ENCODE measurements at regions not wholly inside any gene's neighbourhood (a gene's known extent, or its start where the extent isn't known, plus 50 kb on each side); places are given as distances from the start of the nearest gene placed in this dataset.
"Not testable (repeated sequence)": the region's sequence is repeated elsewhere in the genome, so short reads cannot be mapped to it uniquely, and the experiment has no call there.

DNA sequence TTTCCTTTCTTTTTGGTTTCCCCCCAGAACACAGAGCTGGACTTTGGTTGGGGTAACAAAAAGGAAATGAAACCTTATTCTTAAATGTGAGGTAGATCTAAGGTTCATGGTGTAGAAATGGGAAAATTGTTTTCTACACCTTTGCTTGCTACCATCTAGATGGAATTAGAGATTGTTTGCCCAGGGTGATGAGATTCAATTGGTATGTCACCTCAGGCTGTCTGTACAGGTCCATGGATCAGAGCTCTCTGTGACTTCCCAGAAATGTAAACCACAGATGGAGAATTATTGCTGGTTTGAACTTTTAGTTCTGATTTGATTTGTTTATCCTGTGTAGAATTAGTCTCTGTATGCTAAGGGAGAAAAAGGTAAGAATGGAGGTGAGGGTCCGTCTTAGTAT, 146.7 kb downstream of the PCDH7 start:
- no peak for DNase-seq (ENCODE audit: low spot score)
- intact Hi-C loops (cut with DNase I), result no loop called here

DNA sequence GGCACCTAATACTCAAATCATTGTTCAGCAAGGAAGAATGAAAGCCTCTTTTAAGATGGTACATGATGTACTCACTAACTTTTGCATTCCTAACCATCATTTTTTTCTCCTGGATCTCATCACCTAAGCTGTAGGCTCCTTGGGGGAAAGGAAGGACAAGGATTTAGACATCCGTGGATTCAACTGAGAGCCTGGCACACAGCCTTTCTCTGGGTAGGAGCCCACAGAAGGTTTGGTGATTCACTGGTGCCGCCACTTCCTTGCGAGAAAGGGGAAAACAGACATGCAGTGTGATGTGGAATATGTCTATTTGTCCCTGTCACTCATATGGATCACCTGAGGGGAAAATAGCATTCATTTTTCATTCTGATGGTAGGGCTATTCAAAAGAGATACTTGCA, 147.3 kb downstream of the PCDH7 start:
- DNase-seq (ENCODE audit: low spot score), result no peak
- intact Hi-C loops (cut with DNase I), result no loop called here

DNA sequence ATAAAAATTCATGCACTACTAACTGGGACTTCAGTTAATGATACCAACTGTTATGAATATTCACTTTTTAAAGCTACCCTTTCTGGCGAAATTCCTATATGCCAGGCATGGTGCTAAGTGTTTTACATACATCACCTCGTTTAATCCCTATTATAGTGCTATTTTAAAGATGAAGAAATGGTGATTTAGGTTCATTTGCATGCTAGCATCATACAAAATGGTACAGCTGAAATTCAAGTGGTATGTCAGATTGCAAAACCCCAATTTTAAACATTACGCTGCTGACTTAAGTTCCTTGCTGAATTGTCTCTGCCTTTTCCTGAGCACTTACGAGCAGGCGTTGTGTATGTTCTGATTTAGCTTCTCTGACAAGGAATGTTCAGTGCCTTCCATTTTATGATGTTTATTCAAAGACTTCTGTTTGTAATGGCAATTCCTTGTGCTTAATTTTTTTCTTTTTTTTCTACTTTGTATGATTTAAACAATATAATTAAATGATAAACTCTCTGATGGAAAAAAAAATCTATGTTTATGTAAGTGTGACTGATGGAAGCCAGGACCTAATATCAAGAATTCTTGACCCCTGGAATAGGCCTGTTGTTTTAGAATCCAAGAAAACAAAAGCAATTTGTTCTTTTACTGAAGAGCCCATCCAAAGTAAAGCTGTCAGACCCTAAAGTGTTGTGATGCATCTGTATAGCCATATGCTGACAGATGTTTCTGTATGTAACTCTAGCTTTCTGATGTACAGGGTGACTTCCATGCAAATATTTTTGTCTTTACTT, 148.1 kb downstream of the PCDH7 start:
- no peak for DNase-seq (ENCODE audit: low spot score)
- intact Hi-C loops (cut with DNase I), result no loop called here

DNA sequence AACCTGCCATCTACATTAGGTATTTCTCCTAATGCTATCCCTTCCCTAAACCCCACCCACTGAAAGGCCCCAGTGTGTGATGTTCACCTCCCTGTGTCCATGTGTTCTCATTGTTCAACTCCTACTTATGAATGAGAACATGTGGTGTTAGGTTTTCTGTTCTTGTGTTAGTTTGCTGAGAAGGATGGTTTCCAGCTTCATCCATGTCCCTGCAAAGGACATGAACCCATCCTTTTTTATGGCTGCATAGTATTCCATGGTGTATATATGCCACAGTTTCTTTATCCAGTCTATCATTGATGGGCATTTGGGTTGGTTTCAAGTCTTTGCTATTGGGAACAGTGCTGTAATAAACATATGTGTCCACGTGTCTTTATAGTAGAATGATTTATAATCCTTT, 149.2 kb downstream of the PCDH7 start:
- intact Hi-C loops (cut with DNase I); DNase-seq (ENCODE audit: low spot score): not testable (repeated sequence)

DNA sequence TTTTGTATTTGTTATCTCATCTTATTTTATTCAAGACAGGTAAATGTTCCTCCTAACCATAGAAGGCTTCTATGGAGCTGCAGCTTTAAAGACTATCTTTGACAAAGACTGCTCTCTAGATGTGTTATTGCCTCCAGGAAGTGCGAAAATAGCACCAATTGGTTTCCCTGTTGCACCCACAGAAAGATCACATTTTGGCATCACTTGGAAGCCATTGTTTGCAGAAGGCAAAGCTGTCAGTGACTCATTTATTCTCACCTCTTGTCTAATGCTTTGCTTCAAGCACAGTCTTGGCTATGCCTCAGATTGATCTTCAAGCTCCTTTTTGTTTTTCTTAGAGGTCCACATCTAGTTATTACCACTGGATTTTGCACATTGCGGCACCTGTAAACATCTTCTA, 150.3 kb downstream of the PCDH7 start:
- intact Hi-C loops (cut with DNase I), result no loop called here
- DNase-seq (ENCODE audit: low spot score), result no peak

DNA sequence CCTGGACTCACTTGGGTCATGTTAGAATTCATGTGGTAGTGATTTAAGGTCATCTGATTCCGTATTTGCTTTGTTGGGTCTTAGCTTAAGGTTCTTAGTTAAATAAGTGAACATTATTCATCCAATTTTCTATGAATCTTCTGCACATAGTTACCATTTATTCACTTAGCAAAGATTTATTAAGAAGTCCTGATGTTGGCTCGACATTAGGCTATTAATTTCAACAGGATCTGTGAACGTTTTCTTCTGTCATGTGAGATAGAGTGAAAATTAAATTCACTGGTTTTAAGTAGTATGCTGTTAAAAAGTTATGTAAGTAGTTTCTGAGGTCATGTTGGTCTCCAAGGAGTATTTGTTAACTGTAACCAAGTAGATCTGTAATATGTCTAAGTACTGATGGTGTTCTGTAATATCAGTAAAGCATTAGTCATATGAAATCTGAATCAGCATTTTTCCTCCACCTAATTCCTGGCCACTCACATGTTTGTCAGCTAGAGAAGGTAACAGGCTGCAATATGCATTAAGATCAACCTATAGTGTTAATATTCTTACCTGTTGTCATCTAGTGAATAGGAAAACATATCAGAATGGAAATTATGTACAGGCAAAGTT, 155.6 kb downstream of the PCDH7 start:
- no peak for DNase-seq (ENCODE audit: low spot score)
- intact Hi-C loops (cut with DNase I), result no loop called here

DNA sequence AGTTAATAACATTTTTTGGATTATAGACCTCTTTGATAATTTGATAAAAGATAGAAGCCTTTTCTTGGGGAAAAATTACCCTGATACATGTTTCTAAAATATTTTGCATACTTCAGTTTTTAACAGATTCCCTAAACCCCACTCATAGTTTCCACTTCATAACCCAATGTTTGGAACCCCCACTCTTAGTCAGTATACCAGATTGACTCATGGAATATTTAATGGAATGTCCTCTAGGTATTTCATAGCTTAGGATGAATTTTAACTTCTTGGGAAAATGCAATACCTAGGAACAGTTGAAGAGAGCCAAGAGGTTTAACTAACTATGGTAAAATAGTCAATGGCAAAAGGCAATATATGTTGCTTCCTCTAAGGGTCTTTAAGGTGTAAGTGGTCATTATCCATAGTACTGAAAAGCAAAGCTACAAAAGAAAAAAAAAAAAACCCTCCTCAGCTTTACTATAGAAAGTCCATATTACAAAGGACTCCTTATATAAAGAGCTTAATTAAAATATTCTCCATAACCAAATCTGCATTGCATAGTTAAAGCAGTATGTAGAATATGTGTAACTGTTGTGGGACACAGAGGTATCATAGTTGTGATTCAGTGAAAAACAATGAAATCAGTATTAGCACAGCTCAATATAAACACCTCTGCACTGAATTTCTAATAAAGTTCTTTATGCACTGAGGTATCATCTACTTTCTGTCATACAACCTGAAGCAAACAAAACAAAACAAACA, 159.9 kb downstream of the PCDH7 start:
- intact Hi-C loops (cut with DNase I), result no loop called here
- no peak for DNase-seq (ENCODE audit: low spot score)

DNA sequence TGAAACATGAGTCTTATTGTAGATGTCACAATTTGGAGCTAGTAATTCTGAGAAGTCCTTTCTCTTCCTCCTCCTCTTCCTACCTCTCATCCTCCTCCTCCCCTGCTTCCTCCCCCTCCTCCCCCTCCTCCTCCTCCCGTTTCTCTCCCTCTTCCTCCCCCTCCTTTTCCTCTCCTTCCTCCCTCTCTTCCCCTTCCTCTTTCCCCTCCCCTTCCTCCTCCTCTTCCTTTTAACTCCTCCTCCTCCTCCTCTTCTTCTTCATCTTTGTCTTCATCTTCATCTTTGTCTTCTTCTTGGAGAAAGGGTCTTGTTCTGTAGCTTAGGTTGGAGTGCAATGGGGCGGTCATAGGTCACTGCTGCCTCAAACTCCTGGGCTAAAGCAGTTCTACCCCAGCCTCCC, 161.8 kb downstream of the PCDH7 start:
- intact Hi-C loops (cut with DNase I), result no loop called here
- no peak for DNase-seq (ENCODE audit: low spot score)

DNA sequence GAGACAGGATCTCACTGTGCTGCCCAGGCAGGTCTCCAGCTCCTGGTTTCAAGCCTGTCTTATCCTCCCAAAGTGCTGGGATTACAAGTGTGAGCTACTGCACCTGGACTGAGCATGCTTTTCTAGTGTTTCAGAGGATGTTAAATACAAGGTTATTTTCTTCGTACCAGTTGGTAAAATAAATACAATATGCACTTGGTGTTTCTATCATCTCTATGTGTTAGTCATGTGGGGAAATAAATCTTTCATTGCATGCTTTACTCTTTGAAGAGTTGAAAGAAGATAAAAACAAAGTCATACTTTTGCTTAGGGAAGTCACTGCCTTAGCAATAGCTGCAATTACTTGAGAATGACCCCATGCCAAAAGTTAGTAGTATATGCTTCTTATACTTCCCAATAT, 162.3 kb downstream of the PCDH7 start:
- intact Hi-C loops (cut with DNase I), result no loop called here
- no peak for DNase-seq (ENCODE audit: low spot score)

DNA sequence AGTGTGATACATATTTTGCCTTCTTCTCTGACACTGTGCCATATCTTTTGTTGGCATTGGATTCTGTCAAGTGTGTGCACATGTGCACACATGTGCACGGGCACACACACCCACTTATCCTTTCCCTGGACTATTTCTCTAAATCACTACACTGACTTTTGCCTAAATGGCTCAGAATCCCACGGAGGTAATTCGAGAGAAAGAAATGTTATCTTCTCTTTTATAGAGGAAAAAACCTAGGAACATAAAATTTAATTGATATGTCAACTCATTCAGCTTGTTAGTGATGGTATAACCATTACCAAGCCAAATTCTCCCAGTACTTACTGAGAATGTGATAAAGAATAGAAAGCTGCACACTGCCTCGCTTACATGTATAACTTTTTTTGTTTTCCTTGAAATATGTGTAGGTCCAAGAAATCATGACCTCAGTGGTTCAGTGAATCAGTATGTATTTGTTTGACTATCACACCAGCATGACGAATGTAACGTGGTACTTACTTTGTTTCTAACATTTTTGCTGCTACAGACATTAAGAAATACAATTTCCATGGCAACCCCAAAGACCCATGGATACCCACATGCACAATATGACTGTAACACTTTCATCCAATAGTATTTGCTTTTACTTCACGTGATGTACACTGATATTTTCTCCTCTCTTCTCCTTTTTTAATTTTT, 163.0 kb downstream of the PCDH7 start:
- no peak for DNase-seq (ENCODE audit: low spot score)
- intact Hi-C loops (cut with DNase I), result no loop called here

DNA sequence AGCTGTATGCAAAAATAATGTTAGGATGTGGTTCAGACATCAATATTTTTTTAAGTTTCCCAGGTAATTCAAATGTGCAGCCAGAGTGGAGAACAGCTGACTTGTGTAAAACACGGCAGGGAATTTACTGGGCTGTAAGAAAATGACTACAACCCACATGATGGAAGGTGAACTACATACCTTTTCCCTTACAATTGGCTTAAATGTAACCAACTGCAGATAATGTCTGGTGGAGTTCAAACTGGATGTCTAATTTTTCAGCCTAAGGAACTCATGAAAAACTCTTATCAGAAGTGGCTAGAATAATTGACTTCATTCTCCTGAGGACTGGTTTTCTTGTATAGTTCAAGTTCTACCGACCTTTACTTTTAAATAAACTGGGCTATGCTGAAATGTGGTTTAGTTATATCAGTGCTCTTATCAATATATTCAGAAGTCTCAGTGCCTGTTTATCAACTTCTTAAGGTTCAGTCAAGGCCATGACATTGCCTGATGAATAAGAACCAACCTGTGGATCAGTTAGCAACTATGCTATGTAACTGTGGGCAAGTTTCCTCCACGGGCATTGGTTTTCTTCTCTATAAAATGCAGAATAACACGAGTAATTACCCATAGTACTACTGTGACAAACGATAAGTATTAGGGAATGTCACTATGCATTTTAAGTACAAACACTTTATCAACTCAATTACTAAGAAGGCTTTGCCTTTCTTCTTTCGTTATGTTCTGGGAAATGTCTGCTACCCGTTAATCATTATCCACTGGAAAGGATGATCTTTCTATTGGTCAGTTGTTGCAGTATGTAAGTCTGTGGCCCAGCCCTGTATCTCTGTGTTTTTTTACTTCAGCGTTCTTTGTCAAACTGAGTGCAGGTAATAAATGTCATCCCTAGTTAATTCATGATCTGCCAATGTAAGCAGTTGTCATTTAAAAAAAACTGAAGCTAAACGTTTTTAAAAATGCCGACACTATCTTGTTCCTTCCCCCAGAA, 181.6 kb downstream of the PCDH7 start:
- no peak for DNase-seq (ENCODE audit: low spot score)
- intact Hi-C loops (cut with DNase I), result no loop called here

DNA sequence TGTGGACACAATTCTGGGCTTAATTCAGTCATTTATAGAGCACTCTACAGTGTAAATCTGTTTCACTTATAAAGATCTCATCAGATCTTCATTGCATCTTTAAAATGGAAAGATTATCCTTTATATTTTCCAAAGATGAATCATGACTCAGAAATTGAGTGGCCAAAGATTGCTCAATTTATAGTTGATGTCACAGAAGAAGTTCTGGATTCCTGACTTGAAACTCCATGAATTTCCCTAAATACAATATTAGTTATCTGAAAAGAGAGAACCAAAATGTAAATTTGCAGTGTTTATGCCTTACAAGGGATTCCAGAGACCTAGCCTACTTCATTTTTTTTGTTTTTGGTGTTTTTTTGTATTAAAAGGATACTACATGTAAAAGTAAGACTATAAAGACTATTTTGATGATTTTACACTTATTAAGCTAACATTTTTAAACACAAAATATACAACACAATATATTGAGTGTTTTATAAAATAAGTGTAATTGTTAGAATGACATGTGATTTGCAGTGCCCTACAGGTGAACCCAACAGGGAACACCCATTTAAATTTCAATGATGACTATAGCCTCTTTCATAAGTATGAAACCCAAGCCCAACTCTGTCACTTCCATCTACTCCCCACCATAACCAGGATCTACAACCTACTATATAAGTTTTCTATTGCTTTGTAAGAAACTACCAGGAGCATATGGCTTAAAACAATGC, 183.5 kb downstream of the PCDH7 start:
- no peak for DNase-seq (ENCODE audit: low spot score)
- intact Hi-C loops (cut with DNase I), result no loop called here

DNA sequence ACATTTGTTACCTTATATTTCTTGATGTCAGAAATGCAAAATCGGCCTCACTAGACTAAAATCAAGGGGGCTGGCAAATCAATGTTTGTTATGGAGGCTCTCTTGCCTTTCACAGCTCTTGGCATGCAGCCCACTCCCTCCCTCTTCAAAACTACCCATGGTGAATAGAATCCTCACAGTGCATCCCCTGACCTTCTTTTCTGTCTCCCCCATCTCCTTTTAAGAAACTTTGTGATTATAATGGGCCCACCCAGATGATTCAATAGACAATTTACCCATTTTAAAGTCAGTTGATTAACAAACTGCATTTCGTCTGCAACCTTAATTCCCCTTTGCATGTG, 184.0 kb downstream of the PCDH7 start:
- DNase-seq (ENCODE audit: low spot score), result no peak
- intact Hi-C loops (cut with DNase I), result no loop called here

DNA sequence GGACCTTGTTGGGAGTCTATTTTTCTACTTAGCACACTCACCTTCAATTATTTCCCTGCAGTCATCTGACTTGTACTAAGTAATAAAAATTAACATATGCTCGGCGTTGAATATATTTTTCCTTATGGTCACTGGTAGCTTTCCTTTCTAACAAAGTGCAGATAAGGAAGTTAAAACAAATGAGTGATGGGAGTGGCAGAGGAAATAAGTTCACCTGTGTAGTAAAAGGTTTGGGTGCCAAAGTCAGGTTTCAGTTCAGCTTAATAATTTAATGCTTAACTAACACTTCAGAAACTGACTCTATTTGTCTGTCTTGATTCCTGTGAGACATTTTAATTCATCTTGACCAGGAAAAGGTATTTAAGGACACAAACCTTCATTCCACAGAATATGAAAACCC, 184.4 kb downstream of the PCDH7 start:
- DNase-seq (ENCODE audit: low spot score), result no peak
- intact Hi-C loops (cut with DNase I), result no loop called here

DNA sequence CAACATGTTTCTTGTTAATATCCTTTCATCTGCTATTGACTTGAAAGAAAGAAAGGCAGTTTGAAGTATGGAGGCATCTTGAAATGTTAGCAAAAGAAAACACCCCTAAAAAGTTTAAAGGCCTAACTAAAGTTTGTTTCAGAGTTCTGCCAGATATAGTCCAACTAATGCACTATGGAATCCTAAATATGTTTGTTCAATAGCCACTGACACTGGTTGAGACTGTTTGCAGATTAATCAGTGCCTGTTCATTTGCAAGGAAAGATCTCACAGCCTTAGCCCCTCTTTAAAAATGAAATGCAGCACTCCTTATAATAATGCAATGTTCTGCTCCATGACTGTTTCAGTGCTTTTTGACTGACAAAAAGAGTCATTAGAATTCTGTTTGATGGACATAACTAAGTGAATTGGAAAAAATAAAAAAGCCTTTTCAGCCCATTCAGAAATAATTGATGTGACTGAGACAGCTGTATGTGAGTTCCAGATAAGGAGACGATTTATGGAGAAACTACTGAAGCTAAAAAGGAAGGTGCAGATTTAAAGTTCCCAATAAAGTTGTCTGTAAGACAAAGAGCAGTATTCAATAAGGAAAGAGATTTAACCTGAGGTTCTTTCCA, 192.0 kb downstream of the PCDH7 start:
- intact Hi-C loops (cut with DNase I), result no loop called here
- no peak for DNase-seq (ENCODE audit: low spot score)

DNA sequence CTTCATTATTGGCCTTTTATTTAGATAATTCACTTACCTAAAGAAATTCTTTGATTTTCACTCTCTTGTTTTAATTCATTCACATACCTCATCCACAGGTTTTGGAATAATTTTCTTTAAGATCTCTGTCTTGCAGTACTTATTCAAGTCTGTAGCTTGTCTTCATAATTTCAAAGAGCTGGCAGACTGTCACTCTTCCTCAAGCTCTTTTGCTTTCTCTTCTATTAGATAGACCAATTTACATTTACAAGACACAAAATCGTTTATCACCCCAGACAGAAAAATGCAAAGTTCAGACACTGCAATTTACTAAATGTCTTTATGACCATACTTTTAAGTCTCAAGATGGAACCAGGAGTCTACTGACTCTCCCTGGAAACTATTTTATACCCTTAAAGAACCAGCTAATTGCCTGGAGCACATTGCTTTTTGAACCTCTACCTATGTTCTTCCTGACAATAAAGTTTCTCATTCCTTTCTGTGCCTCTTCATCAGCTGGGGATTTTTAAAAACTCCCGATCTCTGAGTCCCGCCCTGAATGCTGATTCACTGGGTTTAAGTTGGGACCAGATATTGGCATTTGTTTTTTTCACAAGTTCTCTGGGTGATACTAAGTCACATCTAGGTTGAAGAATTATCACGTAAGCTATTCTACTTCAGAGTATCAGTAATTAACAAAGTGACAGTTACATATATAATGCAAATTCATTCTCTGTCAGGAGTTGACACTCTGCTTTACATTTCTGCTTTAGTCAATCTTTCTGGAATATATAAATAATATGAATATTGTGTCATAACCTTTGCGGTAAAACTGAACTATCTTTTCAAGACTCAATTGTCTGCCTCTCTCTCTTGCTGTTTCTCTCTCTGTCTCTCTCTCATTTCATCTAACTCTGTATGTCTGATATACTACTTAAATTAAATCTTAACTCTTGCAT, 196.4 kb downstream of the PCDH7 start:
- intact Hi-C loops (cut with DNase I), result no loop called here
- no peak for DNase-seq (ENCODE audit: low spot score)

DNA sequence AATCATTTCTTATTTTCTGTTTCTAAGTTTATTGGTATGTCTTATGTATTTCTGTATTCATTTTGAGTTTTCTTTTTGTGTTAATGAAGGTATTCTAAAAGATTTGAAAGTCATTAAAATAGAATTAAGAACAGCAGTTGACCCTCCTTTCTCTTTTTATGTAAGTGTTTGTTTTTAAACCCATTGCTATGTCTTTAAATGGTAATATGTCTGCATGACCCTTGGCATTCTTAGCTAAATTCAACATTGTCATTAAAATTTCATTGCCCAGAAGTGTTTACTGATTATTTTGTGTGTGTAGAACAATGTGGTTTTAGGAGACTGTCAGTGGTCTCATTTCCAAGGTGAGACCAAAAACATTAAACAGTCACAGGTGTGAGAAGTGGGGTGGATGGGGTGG, 197.8 kb downstream of the PCDH7 start:
- intact Hi-C loops (cut with DNase I), result no loop called here
- no peak for DNase-seq (ENCODE audit: low spot score)

All from cardiac septum (tissue), 1 donor.